Mesendoderm (in vitro differentiated cells): ENCODE measurements at regions not wholly inside any gene's neighbourhood (a gene's known extent, or its start where the extent isn't known, plus 50 kb on each side); places are given as distances from the start of the nearest gene placed in this dataset.
"Not testable (repeated sequence)": the region's sequence is repeated elsewhere in the genome, so short reads cannot be mapped to it uniquely, and the experiment has no call there.

Experiments
- DNase-seq: peaks from one replicate; pipeline ENCODE4 v3.0.0; 2013
- H2AK5ac ChIP-seq: 2 replicates; pipeline ENCODE4 v1.6.1; 2013; ENCODE audit warnings: low read length, inconsistent platforms
- H2BK120ac ChIP-seq: 2 replicates; pipeline ENCODE4 v1.6.1; 2013; ENCODE audit warnings: low read depth, mild to moderate bottlenecking, low read length, moderate library complexity, mixed read lengths
- H2BK15ac ChIP-seq: replicated peaks from 2 replicates; pipeline ENCODE4 v1.6.1; 2013; ENCODE audit warnings: low read depth, mild to moderate bottlenecking, moderate library complexity
- H2BK5ac ChIP-seq: 2 replicates; pipeline ENCODE4 v1.6.1; 2013; ENCODE audit warnings: low read length, inconsistent platforms
- H3K18ac ChIP-seq: 2 replicates; pipeline ENCODE4 v1.6.1; 2013; ENCODE audit warnings: mild to moderate bottlenecking, low read length, mixed read lengths
- H3K23ac ChIP-seq: one replicate; pipeline ENCODE4 v1.6.1; 2013; ENCODE audit warnings: low read length
- H3K27ac ChIP-seq: 2 replicates; pipeline ENCODE4 v1.5.1; 2013; ENCODE audit warnings: low read depth, mild to moderate bottlenecking, inconsistent platforms, low read length, moderate library complexity
- H3K27me3 ChIP-seq: 2 replicates; pipeline ENCODE4 v1.6.1; 2013; ENCODE audit warnings: low read length, control low read depth, mild to moderate bottlenecking, inconsistent platforms; ENCODE audit not compliant: insufficient read depth, poor library complexity
- H3K36me3 ChIP-seq: 2 replicates; pipeline ENCODE4 v1.6.1; 2013; ENCODE audit warnings: low read length, inconsistent platforms; ENCODE audit not compliant: control insufficient read depth, insufficient read depth
- H3K4ac ChIP-seq: one replicate; pipeline ENCODE4 v1.6.1; 2013; ENCODE audit warnings: low read depth, mild to moderate bottlenecking, low read length, moderate library complexity
- H3K4me1 ChIP-seq: 2 replicates; pipeline ENCODE4 v1.6.1; 2013; ENCODE audit warnings: low read depth, low read length, inconsistent platforms; ENCODE audit not compliant: control insufficient read depth
- H3K4me2 ChIP-seq: 2 replicates; pipeline ENCODE4 v1.6.1; 2013; ENCODE audit warnings: low read length
- H3K4me3 ChIP-seq: 2 replicates; pipeline ENCODE4 v1.5.1; 2013; ENCODE audit warnings: mild to moderate bottlenecking, low read length
- H3K56ac ChIP-seq: one replicate; pipeline ENCODE4 v1.6.1; 2013; ENCODE audit warnings: low read length
- H3K79me1 ChIP-seq: 2 replicates; pipeline ENCODE4 v1.6.1; 2013; ENCODE audit warnings: low read length, inconsistent platforms
- H3K79me2 ChIP-seq: 2 replicates; pipeline ENCODE4 v1.6.1; 2013; ENCODE audit warnings: mild to moderate bottlenecking, low read length; ENCODE audit not compliant: control insufficient read depth, insufficient read depth
- H3K9ac ChIP-seq: 2 replicates; pipeline ENCODE4 v1.6.1; 2013; ENCODE audit warnings: low read length, inconsistent platforms
- H4K5ac ChIP-seq: one replicate; pipeline ENCODE4 v1.6.1; 2013; ENCODE audit warnings: low read length
- H4K8ac ChIP-seq: one replicate; pipeline ENCODE4 v1.6.1; 2013; ENCODE audit warnings: low read depth, mild to moderate bottlenecking, control low read depth, low read length, moderate library complexity
- WGBS: extraction: QIAGEN DNeasy Blood & Tissue Kit; methylation state at CpG from one replicate; pipeline ENCODE4 v1.1.7; 2013; ENCODE audit warnings: low lambda C conversion rate, missing lambda C conversion rate; ENCODE audit not compliant: insufficient coverage; ENCODE audit errors: extremely low coverage; 5-methylcytosine and 5-hydroxymethylcytosine counted together

DNA sequence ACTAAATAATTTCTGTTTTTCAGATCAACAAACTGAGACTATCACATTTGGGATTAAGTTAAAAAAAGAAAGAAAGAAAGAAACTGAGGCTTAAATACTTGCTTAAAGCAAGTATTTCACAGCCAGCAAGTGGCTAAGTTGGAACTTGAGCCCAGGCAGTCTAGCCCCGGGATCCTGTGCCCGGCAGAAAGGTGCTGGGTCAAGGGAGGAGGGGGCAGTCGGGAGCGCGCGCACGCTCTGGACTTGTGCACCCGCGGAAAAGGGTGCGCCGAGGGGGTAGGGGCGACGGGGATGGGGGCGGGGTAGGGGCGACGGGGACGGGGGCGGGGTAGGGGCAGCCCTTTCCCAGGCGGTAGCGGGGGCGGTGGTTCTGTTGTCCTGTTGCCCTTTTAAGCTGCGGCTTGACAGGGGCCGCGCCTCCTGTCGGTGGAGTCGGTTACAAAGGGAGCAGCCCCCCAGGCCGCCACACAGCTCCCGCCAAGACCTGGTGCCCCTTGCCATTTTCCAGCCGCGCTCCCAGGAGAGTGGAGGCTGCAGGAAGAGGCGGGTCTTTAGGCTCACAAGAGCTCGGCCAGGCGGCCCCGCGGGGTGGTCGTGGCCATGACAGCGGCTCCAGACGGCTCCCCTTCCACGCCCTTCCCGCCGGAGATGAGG, 60.6 kb downstream of the GOLGA8T start:
- DNase-seq, result peak; percentile 40
- not testable (repeated sequence) for H3K4me3 ChIP-seq

DNA sequence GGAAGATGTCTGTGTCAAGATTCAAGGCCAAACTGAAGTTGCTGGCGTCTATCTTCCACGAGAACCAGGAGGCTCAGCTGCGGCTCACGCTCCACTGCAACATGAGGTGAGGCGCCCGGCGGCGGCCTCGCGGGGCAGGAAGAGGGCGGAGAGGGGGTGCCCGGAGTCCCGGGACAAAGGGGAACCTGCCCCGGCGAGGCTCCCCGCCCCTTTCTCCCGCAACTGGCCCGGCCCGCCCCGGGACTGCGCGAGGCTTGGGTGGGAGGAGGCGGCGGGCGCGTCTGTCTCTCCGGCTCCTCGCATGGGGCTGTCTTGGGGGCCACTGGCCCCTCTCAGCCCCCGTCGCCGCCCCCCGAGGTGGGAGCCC, 61.1 kb downstream of the GOLGA8T start:
- not testable (repeated sequence) for H3K79me2 ChIP-seq, H3K56ac ChIP-seq, H2BK5ac ChIP-seq, H4K8ac ChIP-seq, H3K18ac ChIP-seq, H3K9ac ChIP-seq, H3K23ac ChIP-seq, H2BK120ac ChIP-seq, H2AK5ac ChIP-seq, H3K4ac ChIP-seq, H4K5ac ChIP-seq, H3K4me1 ChIP-seq, H3K27ac ChIP-seq, H3K27me3 ChIP-seq, H3K79me1 ChIP-seq, H2BK15ac ChIP-seq, H3K4me2 ChIP-seq, H3K4me3 ChIP-seq, H3K36me3 ChIP-seq
- WGBS, result no CpG with 5 or more reads among the region's 32 CpGs
- DNase-seq, result peak; percentile 1

More for the DNA sequence above, 60.6 kb downstream of the GOLGA8T start:
- H2BK15ac ChIP-seq, H3K4me1 ChIP-seq, H3K27me3 ChIP-seq, H4K8ac ChIP-seq, H3K23ac ChIP-seq, H3K4me2 ChIP-seq, H2AK5ac ChIP-seq, H2BK5ac ChIP-seq, H3K79me2 ChIP-seq, H3K56ac ChIP-seq, H3K79me1 ChIP-seq, H3K27ac ChIP-seq, H3K9ac ChIP-seq, H3K36me3 ChIP-seq, H3K18ac ChIP-seq, H3K4ac ChIP-seq, H4K5ac ChIP-seq, H2BK120ac ChIP-seq: not testable (repeated sequence)
- no CpG with 5 or more reads among the region's 41 CpGs for WGBS

GRCh38 chr15:30196769-30197168, 61.9 kb downstream of the GOLGA8T start:
- DNase-seq, H3K4me3 ChIP-seq: not testable (repeated sequence)

DNA sequence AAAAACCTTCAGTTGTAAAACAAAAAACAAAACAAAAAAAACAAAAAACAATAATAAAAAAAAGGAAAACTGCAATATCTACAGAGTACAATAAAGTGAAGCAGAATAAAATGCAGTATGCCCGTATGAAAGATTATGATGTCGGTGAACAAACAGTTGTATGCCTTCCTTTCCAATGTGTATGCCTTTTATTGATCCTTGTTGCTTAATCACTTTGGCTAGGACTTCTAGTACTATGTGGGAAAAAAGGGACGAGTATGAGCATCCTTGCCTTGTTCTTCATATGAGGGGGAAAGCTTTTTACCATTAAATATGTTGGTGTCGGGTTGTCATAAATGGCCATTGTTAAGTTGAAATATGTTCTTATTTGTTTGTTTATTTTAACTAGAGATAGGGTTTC, 66.7 kb downstream of the GOLGA8T start:
- H3K27ac ChIP-seq, H3K4me2 ChIP-seq, H3K56ac ChIP-seq, H3K9ac ChIP-seq, H2AK5ac ChIP-seq, H3K36me3 ChIP-seq, H3K4ac ChIP-seq, H4K8ac ChIP-seq, H3K23ac ChIP-seq, H2BK5ac ChIP-seq, H3K18ac ChIP-seq, H3K79me2 ChIP-seq, H3K79me1 ChIP-seq, DNase-seq, H4K5ac ChIP-seq, H3K4me3 ChIP-seq, H3K27me3 ChIP-seq, H3K4me1 ChIP-seq, H2BK15ac ChIP-seq, H2BK120ac ChIP-seq: not testable (repeated sequence)
- no CpG with 5 or more reads among the region's 4 CpGs for WGBS

More at GRCh38 chr15:30196769-30197168, 61.9 kb downstream of the GOLGA8T start:
- H2BK5ac ChIP-seq, H3K9ac ChIP-seq, H3K79me1 ChIP-seq, H3K56ac ChIP-seq, H3K36me3 ChIP-seq, H2BK15ac ChIP-seq, H4K8ac ChIP-seq, H3K27ac ChIP-seq, H3K4ac ChIP-seq, H3K18ac ChIP-seq, H2BK120ac ChIP-seq, H2AK5ac ChIP-seq, H3K23ac ChIP-seq, H3K4me1 ChIP-seq, H3K79me2 ChIP-seq, H3K27me3 ChIP-seq, H4K5ac ChIP-seq, H3K4me2 ChIP-seq: not testable (repeated sequence)
- WGBS, result no CpG with 5 or more reads among the region's 12 CpGs

DNA sequence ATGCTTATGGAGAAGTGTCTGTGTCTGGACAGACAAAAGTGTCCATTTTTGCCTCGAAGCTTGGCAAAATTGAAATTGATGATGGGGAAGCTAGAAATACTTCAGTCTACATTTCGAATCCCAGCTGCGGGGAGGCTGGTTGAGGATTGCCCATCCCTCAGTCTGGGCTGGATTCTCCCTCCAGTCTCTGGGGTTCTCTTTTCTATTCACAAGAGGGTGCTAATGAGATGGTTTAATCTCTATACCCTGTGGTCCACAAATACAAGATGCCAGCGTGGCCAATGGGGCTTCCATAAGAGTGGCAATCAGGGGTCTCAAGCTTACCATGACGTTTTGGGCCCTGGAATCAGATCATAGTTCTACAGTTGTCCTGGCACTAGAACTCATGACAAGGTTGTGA, 78.9 kb downstream of the GOLGA8T start:
- not testable (repeated sequence) for H4K5ac ChIP-seq, H3K56ac ChIP-seq, DNase-seq, H3K36me3 ChIP-seq, H3K9ac ChIP-seq, H3K27me3 ChIP-seq, H2BK15ac ChIP-seq, H3K4me3 ChIP-seq, H3K4ac ChIP-seq, H2BK120ac ChIP-seq, H2BK5ac ChIP-seq, H4K8ac ChIP-seq, H3K4me2 ChIP-seq, H3K27ac ChIP-seq, H3K79me1 ChIP-seq, H3K18ac ChIP-seq, H3K23ac ChIP-seq, H3K79me2 ChIP-seq, H3K4me1 ChIP-seq, H2AK5ac ChIP-seq
- no CpG with 5 or more reads among the region's 5 CpGs for WGBS

DNA sequence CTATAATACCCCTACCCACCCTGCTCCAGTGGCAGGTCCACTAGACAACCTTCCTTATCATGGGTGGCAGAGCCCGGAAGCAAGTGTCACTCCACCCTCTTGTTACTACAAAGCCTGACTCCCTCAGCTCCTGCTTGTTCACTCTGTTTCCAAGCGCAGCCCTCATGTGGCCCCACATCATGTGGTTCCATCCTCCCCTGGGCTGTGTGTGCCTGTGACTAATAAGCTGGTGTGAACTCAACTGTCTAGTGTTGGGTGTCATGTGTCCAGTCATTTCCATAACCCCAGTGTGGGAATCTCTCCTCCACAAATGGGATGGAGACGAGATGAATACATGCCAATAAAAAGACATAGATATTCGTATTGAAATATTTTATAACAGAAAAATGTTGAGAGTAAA, 87.0 kb downstream of the GOLGA8T start:
- not testable (repeated sequence) for H2BK120ac ChIP-seq, H2BK15ac ChIP-seq, H3K4me1 ChIP-seq, H3K23ac ChIP-seq, H2AK5ac ChIP-seq, H3K4me3 ChIP-seq, H4K5ac ChIP-seq, H3K27me3 ChIP-seq, H3K27ac ChIP-seq, DNase-seq, H3K79me2 ChIP-seq, H3K18ac ChIP-seq, H2BK5ac ChIP-seq, H3K4ac ChIP-seq, H4K8ac ChIP-seq, H3K36me3 ChIP-seq, H3K4me2 ChIP-seq, H3K9ac ChIP-seq, H3K79me1 ChIP-seq, H3K56ac ChIP-seq
- WGBS, result no CpG with 5 or more reads among the region's 4 CpGs
